ENCODE measurements at regions not wholly inside any gene's neighbourhood (a gene's known extent, or its start where the extent isn't known, plus 50 kb on each side); places are given as distances from the start of the nearest gene placed in this dataset.

DNA sequence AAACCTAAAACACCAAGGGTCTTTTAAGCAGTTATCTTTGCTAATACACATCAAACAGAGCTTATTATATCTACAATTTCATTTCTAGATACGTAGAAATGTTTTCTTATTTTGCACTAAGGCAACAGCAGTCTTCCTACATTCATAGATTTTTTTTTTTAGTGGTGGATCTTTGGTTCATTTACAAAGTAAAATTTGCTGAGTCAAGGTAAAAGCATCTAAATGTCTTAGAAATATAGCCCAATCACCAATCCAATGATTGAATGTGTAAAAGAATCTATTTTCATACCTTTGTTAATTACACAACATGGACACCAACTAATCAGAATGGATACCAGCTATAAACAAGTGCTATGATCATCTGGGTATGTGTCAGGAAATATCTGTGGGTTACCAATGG lies 272.2 kb upstream of the TMPO start:
- Mint-ChIP-seq H3K9me3 (no peaks in the 10 kb centered on the region), H3K27me3 (peaks cover 8% of the 10 kb centered on the region), H3K4me3 (no peak overlapping the region), H3K27ac (no peak overlapping the region), H3K36me3 (ENCODE audit: low read depth) (no peaks in the 10 kb centered on the region), H3K4me1 (no peaks in the 10 kb centered on the region)
- no peak for DNase-seq
- intact Hi-C loops (cut with micrococcal nuclease) = no loop called here

GRCh38 chr12:98244136-98244535 lies 271.3 kb upstream of the TMPO start:
- no peak overlapping the region for H3K4me3 Mint-ChIP-seq
- H3K27ac Mint-ChIP-seq = no peak overlapping the region
- DNase-seq = no peak
- peaks cover 8% of the 10 kb centered on the region for H3K27me3 Mint-ChIP-seq
- no peaks in the 10 kb centered on the region for H3K4me1 Mint-ChIP-seq
- no peaks in the 10 kb centered on the region for H3K36me3 Mint-ChIP-seq (ENCODE audit: low read depth)
- intact Hi-C loops (cut with micrococcal nuclease) = no loop called here
- no peaks in the 10 kb centered on the region for H3K9me3 Mint-ChIP-seq

GRCh38 chr12:98253207-98254037 lies 262.0 kb upstream of the TMPO start:
- H3K4me1 Mint-ChIP-seq = no peaks in the 10 kb centered on the region
- H3K27me3 Mint-ChIP-seq = no peaks in the 10 kb centered on the region
- no peak overlapping the region for H3K27ac Mint-ChIP-seq
- no peak for DNase-seq
- no peaks in the 10 kb centered on the region for H3K36me3 Mint-ChIP-seq (ENCODE audit: low read depth)
- intact Hi-C loops (cut with micrococcal nuclease) = no loop called here
- H3K4me3 Mint-ChIP-seq = no peak overlapping the region
- H3K9me3 Mint-ChIP-seq = no peaks in the 10 kb centered on the region

DNA sequence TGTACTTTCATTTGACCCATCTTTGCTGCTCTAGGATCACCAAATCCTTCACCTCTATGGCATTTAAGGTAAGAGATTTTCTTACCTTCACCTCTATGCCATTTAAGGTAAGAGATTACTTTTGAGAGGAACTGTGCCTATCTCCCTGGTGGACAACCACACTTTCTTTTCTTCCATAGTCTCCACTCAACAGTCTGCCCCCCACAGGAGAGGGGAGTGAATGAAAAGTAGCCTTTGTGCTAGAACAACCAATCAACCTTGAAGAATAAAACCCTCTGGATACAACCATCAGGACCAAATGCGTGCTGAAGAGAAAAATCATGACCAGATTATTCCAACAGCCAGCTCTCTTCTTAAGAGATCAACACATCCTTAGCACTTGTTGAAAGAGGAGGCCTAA lies 258.6 kb upstream of the TMPO start:
- Mint-ChIP-seq H3K9me3 (no peaks in the 10 kb centered on the region), H3K27ac (no peak overlapping the region), H3K27me3 (no peaks in the 10 kb centered on the region), H3K4me1 (no peaks in the 10 kb centered on the region), H3K36me3 (ENCODE audit: low read depth) (no peaks in the 10 kb centered on the region), H3K4me3 (no peak overlapping the region)
- no peak for DNase-seq
- intact Hi-C loops (cut with micrococcal nuclease) = no loop called here

DNA sequence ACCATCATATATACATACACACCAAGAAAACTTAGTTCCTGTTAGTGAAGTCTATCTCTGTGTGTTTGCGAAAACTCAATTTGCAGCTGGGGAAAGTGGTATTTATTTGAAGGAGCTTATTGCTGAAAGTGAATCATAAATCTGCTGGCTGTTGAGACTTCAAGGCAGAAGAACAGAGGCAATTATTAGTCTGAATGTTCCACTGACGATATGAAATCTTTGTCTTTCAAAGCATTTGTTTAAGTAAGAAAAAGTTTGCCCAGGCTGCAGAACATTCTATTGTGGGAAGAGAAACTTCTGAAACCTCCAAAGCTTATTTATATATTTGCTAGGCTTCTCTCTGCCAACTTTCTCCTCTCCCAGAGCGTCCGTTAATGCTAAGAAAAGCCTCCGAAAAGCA lies 255.7 kb upstream of the TMPO start:
- no peak overlapping the region for H3K4me3 Mint-ChIP-seq
- H3K27ac Mint-ChIP-seq = no peak overlapping the region
- no peaks in the 10 kb centered on the region for H3K36me3 Mint-ChIP-seq (ENCODE audit: low read depth)
- no peaks in the 10 kb centered on the region for H3K27me3 Mint-ChIP-seq
- intact Hi-C loops (cut with micrococcal nuclease) = no loop called here
- no peaks in the 10 kb centered on the region for H3K9me3 Mint-ChIP-seq
- no peak for DNase-seq
- H3K4me1 Mint-ChIP-seq = no peaks in the 10 kb centered on the region

- intact Hi-C loops (cut with micrococcal nuclease) = no loop called here
- Mint-ChIP-seq H3K4me1 (no peaks in the 10 kb centered on the region), H3K9me3 (no peaks in the 10 kb centered on the region), H3K27me3 (no peaks in the 10 kb centered on the region), H3K36me3 (ENCODE audit: low read depth) (no peaks in the 10 kb centered on the region), H3K4me3 (no peak overlapping the region), H3K27ac (no peak overlapping the region)
- DNase-seq = no peak
These were observed 255.1 kb upstream of the TMPO start for GRCh38 chr12:98260276-98260675.

DNA sequence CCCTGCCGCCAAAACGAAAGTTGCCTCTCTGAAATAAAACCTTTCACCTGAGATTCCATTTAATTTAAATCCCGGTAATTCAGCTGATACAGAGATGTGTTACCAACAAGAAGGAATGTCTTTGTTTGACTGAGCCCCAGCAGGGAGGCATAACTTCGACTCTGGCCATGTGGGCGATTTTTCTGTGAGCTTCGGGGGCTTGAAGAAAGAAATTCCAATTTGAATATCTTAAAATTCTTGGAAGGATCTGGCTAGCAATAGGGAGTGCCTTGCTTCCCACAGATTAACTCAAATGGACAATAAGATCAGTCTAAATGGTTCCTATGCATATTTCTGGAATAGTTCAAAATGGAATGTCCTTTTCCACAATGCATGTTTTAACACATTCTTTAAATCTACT lies 252.5 kb upstream of the TMPO start:
- intact Hi-C loops (cut with micrococcal nuclease) = no loop called here
- H3K27me3 Mint-ChIP-seq = no peaks in the 10 kb centered on the region
- H3K27ac Mint-ChIP-seq = no peak overlapping the region
- DNase-seq = no peak
- H3K4me3 Mint-ChIP-seq = no peak overlapping the region
- H3K36me3 Mint-ChIP-seq (ENCODE audit: low read depth) = no peaks in the 10 kb centered on the region
- H3K9me3 Mint-ChIP-seq = no peaks in the 10 kb centered on the region
- no peaks in the 10 kb centered on the region for H3K4me1 Mint-ChIP-seq

- Mint-ChIP-seq H3K36me3 (ENCODE audit: low read depth) (no peaks in the 10 kb centered on the region), H3K27me3 (peaks cover 5% of the 10 kb centered on the region), H3K27ac (no peak overlapping the region), H3K4me3 (no peak overlapping the region), H3K4me1 (no peaks in the 10 kb centered on the region), H3K9me3 (no peaks in the 10 kb centered on the region)
- intact Hi-C loops (cut with micrococcal nuclease) = no loop called here
- no peak for DNase-seq
These were observed 240.8 kb upstream of the TMPO start for GRCh38 chr12:98274430-98275130.

DNA sequence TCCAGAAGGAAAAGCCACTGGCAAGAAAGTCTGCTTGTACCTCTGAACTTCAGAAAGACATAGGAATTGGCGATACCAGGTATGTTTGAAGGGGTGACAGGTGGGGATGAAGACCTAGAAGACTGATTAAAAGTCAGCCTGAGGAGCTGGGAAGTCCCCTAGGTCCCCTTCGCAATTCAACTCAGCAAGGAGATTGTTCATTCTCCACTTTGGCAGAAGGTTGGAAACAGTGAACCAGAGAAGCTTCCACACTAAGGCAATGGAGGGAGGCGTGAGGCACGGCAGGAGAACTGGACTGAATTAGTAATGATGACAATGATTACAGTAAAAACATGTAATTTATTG lies 240.3 kb upstream of the TMPO start:
- H3K27me3 Mint-ChIP-seq = peaks cover 5% of the 10 kb centered on the region
- H3K36me3 Mint-ChIP-seq (ENCODE audit: low read depth) = no peaks in the 10 kb centered on the region
- H3K4me3 Mint-ChIP-seq = no peak overlapping the region
- no peaks in the 10 kb centered on the region for H3K9me3 Mint-ChIP-seq
- DNase-seq = no peak
- H3K4me1 Mint-ChIP-seq = no peaks in the 10 kb centered on the region
- no peak overlapping the region for H3K27ac Mint-ChIP-seq
- intact Hi-C loops (cut with micrococcal nuclease) = no loop called here

DNA sequence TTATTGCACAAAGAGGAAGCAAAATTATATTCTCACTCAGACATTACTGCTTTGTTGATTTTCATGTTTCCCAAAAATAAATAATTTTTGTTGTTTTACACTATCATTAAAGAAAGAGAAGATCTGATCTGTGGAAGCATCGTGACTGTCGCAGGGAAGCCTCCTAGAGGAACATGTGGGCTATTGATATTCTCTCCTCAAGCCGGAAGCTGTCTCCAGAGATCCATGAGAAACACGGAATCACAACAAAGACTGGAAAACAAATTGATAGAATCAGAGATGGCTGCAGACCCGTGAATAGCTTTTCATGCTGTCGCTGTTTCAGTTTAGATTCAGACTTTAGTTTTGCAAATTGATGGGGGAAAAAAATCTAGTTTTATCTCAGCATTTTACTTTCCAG lies 235.2 kb upstream of the TMPO start:
- no peak overlapping the region for H3K4me3 Mint-ChIP-seq
- H3K27ac Mint-ChIP-seq = no peak overlapping the region
- DNase-seq = no peak
- H3K9me3 Mint-ChIP-seq = no peaks in the 10 kb centered on the region
- no peaks in the 10 kb centered on the region for H3K36me3 Mint-ChIP-seq (ENCODE audit: low read depth)
- intact Hi-C loops (cut with micrococcal nuclease) = no loop called here
- peaks cover 2% of the 10 kb centered on the region for H3K27me3 Mint-ChIP-seq
- H3K4me1 Mint-ChIP-seq = no peaks in the 10 kb centered on the region

- H3K4me1 Mint-ChIP-seq = no peaks in the 10 kb centered on the region
- H3K36me3 Mint-ChIP-seq (ENCODE audit: low read depth) = no peaks in the 10 kb centered on the region
- H3K27ac Mint-ChIP-seq = no peak overlapping the region
- no peak for DNase-seq
- no peak overlapping the region for H3K4me3 Mint-ChIP-seq
- no peaks in the 10 kb centered on the region for H3K9me3 Mint-ChIP-seq
- H3K27me3 Mint-ChIP-seq = peaks cover 2% of the 10 kb centered on the region
- intact Hi-C loops (cut with micrococcal nuclease) = no loop called here
These were observed 234.8 kb upstream of the TMPO start for GRCh38 chr12:98280621-98281020.

GRCh38 chr12:98291828-98292227 lies 223.6 kb upstream of the TMPO start:
- no peaks in the 10 kb centered on the region for H3K4me1 Mint-ChIP-seq
- DNase-seq = no peak
- no peaks in the 10 kb centered on the region for H3K9me3 Mint-ChIP-seq
- peaks cover 18% of the 10 kb centered on the region for H3K27me3 Mint-ChIP-seq
- intact Hi-C loops (cut with micrococcal nuclease) = no loop called here
- no peak overlapping the region for H3K27ac Mint-ChIP-seq
- H3K36me3 Mint-ChIP-seq (ENCODE audit: low read depth) = no peaks in the 10 kb centered on the region
- H3K4me3 Mint-ChIP-seq = no peak overlapping the region

- H3K27me3 Mint-ChIP-seq = peaks cover 9% of the 10 kb centered on the region
- no peak overlapping the region for H3K4me3 Mint-ChIP-seq
- intact Hi-C loops (cut with micrococcal nuclease) = no loop called here
- H3K36me3 Mint-ChIP-seq (ENCODE audit: low read depth) = no peaks in the 10 kb centered on the region
- H3K4me1 Mint-ChIP-seq = no peaks in the 10 kb centered on the region
- H3K27ac Mint-ChIP-seq = no peak overlapping the region
- DNase-seq = no peak
- H3K9me3 Mint-ChIP-seq = no peaks in the 10 kb centered on the region
These were observed 221.2 kb upstream of the TMPO start for GRCh38 chr12:98294051-98294805.

DNA sequence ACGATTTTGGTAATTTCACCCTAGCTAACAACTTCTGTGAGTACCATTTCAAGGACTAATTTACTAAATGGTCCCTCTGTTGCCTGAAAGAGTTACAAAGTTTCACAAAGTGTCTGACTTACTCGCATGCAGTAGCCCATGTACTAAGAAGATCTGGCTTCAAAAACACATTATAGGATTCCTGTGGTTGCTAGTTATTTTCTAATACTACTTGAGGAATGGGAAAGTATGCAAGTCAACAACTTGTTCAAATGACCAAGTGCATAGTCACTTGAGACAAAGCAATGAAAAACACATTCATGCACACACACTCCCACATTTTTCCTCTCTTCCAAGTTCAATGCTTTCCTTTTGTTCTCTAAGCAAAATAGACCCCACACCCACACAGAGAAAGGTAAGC lies 219.7 kb upstream of the TMPO start:
- H3K27me3 Mint-ChIP-seq = peaks cover 6% of the 10 kb centered on the region
- intact Hi-C loops (cut with micrococcal nuclease) = no loop called here
- H3K9me3 Mint-ChIP-seq = no peaks in the 10 kb centered on the region
- DNase-seq = no peak
- H3K4me1 Mint-ChIP-seq = no peaks in the 10 kb centered on the region
- no peaks in the 10 kb centered on the region for H3K36me3 Mint-ChIP-seq (ENCODE audit: low read depth)
- no peak overlapping the region for H3K4me3 Mint-ChIP-seq
- no peak overlapping the region for H3K27ac Mint-ChIP-seq

Data from activated CD4-positive, alpha-beta T cell treated with anti-CD3 and anti-CD28 coated beads, Interleukin-2, amount 10 ng/mL, durations not matched to agents 24 days and 14 days (primary cell).